Activated B cell treated with CpG ODN at 0.5 μM for 24 hours (primary cell): ENCODE measurements at regions not wholly inside any gene's neighbourhood (a gene's known extent, or its start where the extent isn't known, plus 50 kb on each side); places are given as distances from the start of the nearest gene placed in this dataset.

Source experiments
- ATAC-seq: fragments of 200-7000 bp; cut with Tn5 transposase; one replicate; pipeline ENCODE4 v1.10.0; 2021; ENCODE audit warnings: low read depth, mild to moderate bottlenecking, moderate library complexity
- CTCF ChIA-PET: fragments of 350-600 bp; sonication (Branson Sonifier 250); formaldehyde crosslinking; loops from one replicate; lab custom pipeline; 2021; ENCODE audit warnings: antibody characterized with exemption; lab: Charles Lee
- POLR2A ChIA-PET: fragments of 350-600 bp; sonication (Branson Sonifier 250); formaldehyde crosslinking; loops from one replicate; lab custom pipeline; 2021; ENCODE audit warnings: antibody characterized with exemption; lab: Charles Lee
- DNase-seq: peaks from one replicate; pipeline ENCODE4 v3.0.0; 2022
- H3K27ac Mint-ChIP-seq: one replicate; pipeline ENCODE4 v1.8.0; 2020; ENCODE audit warnings: mixed read lengths
- H3K27me3 Mint-ChIP-seq: one replicate; pipeline ENCODE4 v1.8.0; 2021; ENCODE audit warnings: mixed read lengths
- H3K36me3 Mint-ChIP-seq: one replicate; pipeline ENCODE4 v1.8.0; 2021; ENCODE audit warnings: low read depth, mixed read lengths
- H3K4me1 Mint-ChIP-seq: one replicate; pipeline ENCODE4 v1.8.0; 2021; ENCODE audit warnings: mixed read lengths
- H3K4me3 Mint-ChIP-seq: one replicate; pipeline ENCODE4 v1.8.0; 2020; ENCODE audit warnings: mild to moderate bottlenecking, mixed read lengths
- H3K9me3 Mint-ChIP-seq: one replicate; pipeline ENCODE4 v1.8.0; 2020; ENCODE audit warnings: mixed read lengths
- intact Hi-C: fragments of 100-400 bp; cut with micrococcal nuclease; formaldehyde crosslinking; loops from one replicate; pipeline ENCODE4 v1.15.1; 2024
- TF ChIP-seq, protein P1 (sequence below): fragments of 200-600 bp; IDR thresholded peaks from one replicate; pipeline ENCODE4 v1.8.0; 2022; ENCODE audit warnings: antibody characterized with exemption, mild to moderate bottlenecking

DNA sequence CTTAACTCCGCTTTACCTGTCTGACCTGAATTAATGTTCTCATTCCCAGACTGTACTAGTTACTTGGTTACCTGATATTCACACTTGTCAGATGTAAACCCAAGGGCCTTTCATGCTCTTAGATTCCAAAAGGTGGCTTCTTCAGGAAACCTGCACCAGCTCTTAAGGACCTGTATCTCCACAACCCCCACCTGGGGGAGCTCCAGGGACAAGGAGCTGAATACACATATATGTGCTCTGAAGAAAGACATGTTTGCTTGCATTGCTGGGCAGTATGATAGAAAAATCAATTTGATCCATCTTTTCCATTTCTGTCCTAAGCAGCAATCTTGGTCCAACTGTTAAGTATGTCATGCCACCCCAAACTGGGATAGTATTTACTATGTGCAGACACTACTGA is 64.8 kb upstream of the POU3F2 start:
- DNase-seq: no peak
- TF ChIP-seq, protein P1, sequence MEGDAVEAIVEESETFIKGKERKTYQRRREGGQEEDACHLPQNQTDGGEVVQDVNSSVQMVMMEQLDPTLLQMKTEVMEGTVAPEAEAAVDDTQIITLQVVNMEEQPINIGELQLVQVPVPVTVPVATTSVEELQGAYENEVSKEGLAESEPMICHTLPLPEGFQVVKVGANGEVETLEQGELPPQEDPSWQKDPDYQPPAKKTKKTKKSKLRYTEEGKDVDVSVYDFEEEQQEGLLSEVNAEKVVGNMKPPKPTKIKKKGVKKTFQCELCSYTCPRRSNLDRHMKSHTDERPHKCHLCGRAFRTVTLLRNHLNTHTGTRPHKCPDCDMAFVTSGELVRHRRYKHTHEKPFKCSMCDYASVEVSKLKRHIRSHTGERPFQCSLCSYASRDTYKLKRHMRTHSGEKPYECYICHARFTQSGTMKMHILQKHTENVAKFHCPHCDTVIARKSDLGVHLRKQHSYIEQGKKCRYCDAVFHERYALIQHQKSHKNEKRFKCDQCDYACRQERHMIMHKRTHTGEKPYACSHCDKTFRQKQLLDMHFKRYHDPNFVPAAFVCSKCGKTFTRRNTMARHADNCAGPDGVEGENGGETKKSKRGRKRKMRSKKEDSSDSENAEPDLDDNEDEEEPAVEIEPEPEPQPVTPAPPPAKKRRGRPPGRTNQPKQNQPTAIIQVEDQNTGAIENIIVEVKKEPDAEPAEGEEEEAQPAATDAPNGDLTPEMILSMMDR: no peak
- intact Hi-C loops: no loop called here

DNA sequence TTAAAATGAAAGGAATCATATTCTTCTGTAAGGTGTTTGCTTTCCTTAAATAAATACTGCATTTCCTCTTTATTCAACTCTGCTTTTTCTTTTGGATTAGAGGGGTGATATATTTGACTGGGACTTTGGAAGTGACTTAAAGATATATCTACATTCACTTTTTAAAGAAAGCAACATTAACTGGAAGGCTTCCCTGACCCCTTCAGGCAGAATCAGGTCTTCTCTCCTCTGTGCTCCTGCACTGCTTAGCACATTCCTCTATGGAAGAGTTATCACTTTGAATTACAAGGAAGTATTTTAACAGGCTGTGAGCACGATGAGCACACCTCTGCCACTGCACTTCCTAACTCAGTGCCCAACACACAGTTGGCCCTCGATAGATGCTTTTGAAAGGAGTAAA is 59.2 kb upstream of the POU3F2 start:
- Mint-ChIP-seq H3K4me3 (no peak overlapping the region), H3K27ac (no peak overlapping the region), H3K4me1 (no peaks in the 10 kb centered on the region), H3K36me3 (no peaks in the 10 kb centered on the region), H3K27me3 (peaks cover 4% of the 10 kb centered on the region), H3K9me3 (no peaks in the 10 kb centered on the region)
- ChIA-PET POLR2A (no interaction called here), CTCF (no interaction called here)
- intact Hi-C loops: no loop called here
- DNase-seq: no peak
- TF ChIP-seq, protein P1: no peak
- no peak for ATAC-seq

More for the DNA sequence above, 64.8 kb upstream of the POU3F2 start:
- Mint-ChIP-seq H3K4me3 (no peak overlapping the region), H3K36me3 (no peaks in the 10 kb centered on the region), H3K27me3 (peaks cover 7% of the 10 kb centered on the region), H3K4me1 (peaks cover under 1% of the 10 kb centered on the region), H3K27ac (no peak overlapping the region), H3K9me3 (no peaks in the 10 kb centered on the region)
- no peak for ATAC-seq
- ChIA-PET CTCF (no interaction called here), POLR2A (no interaction called here)

DNA sequence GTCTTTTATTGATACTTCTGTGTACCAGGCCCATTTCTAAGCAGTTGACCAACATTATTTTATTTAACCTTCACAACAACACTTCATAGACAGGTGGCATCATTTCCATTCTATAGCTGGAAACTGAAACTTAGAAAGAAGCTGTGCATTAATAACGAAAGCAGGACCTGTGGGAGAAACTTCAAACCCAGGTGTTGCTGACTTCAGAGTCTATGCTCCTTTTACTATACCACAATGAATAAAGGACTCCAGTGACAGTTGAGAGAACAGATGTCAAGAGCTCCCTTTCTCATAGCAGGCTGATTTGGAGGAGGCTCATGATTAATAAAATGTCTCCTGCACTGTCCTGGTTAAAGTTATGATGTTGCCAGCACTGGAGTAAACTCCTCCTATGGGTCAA is 56.6 kb upstream of the POU3F2 start:
- Mint-ChIP-seq H3K27ac (no peak overlapping the region), H3K4me3 (no peak overlapping the region), H3K9me3 (no peaks in the 10 kb centered on the region), H3K4me1 (no peaks in the 10 kb centered on the region), H3K36me3 (no peaks in the 10 kb centered on the region), H3K27me3 (peaks cover 2% of the 10 kb centered on the region)
- DNase-seq (no peak), ATAC-seq (no peak)
- CTCF ChIA-PET: no interaction called here
- TF ChIP-seq, protein P1: no peak
- POLR2A ChIA-PET: no interaction called here
- intact Hi-C loops: no loop called here

DNA sequence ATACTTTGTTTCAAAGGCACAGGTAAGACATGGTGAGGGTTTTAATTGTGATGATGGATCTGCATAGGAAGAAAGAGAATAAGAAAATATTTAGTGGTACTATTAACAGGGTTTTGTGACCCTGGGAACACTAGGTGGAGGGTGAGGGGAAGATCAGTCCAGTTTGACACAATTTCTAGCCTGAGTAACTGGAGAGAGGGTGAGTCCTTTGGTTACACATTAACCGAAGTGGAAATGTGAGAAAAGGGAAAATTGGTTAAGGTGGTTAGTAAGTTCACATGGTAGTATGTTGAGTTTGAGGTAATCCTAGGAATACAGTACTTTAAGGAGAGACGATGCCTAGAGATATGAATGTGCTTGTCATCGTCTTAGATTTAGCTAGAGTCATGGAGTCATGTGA is 54.8 kb upstream of the POU3F2 start:
- Mint-ChIP-seq H3K9me3 (no peaks in the 10 kb centered on the region), H3K4me1 (no peaks in the 10 kb centered on the region), H3K4me3 (no peak overlapping the region), H3K27ac (no peak overlapping the region), H3K27me3 (peaks cover 2% of the 10 kb centered on the region), H3K36me3 (no peaks in the 10 kb centered on the region)
- TF ChIP-seq, protein P1: no peak
- ChIA-PET POLR2A (no interaction called here), CTCF (no interaction called here)
- DNase-seq (no peak), ATAC-seq (no peak)
- intact Hi-C loops: no loop called here

DNA sequence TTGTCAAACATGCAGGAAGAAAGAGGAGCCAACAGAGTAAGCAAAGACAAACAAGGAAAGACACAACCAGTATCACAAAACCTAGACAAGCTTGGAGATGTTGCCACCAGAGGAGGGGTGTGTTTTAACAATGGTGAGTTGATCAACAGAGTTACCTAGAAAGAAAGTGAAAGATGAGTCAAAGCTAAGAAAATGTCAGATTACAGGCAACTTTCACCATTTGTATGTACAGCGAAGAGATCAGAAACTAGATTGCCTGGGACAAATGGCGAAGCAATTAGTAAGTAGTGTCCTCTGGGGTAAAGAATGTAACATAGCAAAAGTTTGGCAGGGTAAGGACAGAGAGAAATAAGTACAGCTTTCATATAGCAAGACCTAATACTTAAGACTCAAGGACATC is 51.6 kb upstream of the POU3F2 start:
- no peak for ATAC-seq
- no peaks in the 10 kb centered on the region for H3K9me3 Mint-ChIP-seq
- intact Hi-C loops: no loop called here
- POLR2A ChIA-PET: no interaction called here
- H3K4me1 Mint-ChIP-seq: no peaks in the 10 kb centered on the region
- CTCF ChIA-PET: no interaction called here
- DNase-seq: no peak
- no peaks in the 10 kb centered on the region for H3K36me3 Mint-ChIP-seq
- H3K4me3 Mint-ChIP-seq: no peak overlapping the region
- no peak overlapping the region for H3K27ac Mint-ChIP-seq
- H3K27me3 Mint-ChIP-seq: peaks cover 13% of the 10 kb centered on the region
- TF ChIP-seq, protein P1: no peak
